ENCODE measurements at regions not wholly inside any gene's neighbourhood (a gene's known extent, or its start where the extent isn't known, plus 50 kb on each side); places are given as distances from the start of the nearest gene placed in this dataset.

GRCh38 chr13:80688593-80688992, 347.7 kb upstream of the SPRY2 start:
- Histone ChIP-seq H2AFZ (ENCODE audit: low read depth, low read length) (no peak overlapping the region), H3K9ac (replicated peaks; ENCODE audit: extremely low read depth, insufficient read depth, low read length) (no peak overlapping the region), H4K20me1 (replicated peaks; ENCODE audit: control insufficient read depth, extremely low read depth, insufficient read depth, low read length) (no peaks in the 10 kb centered on the region), H3K9me1 (replicated peaks; ENCODE audit: control insufficient read depth, extremely low read depth, insufficient read depth, low read length) (no peaks in the 10 kb centered on the region), H3K27me3 (ENCODE audit: control insufficient read depth in 2 of 2, insufficient read depth in 2 of 2, low read length in 2 of 2) (no peaks in the 10 kb centered on the region), H3K79me2 (ENCODE audit: control insufficient read depth, insufficient read depth, low read length) (no peaks in the 10 kb centered on the region), H3K27ac (ENCODE audit: insufficient read depth, low read depth, low read length) (no peak overlapping the region), H3K4me1 (ENCODE audit: control insufficient read depth, extremely low read depth, insufficient read depth, low read length) (no peaks in the 10 kb centered on the region), H3K36me3 (ENCODE audit: control insufficient read depth in 2 of 2, extremely low read depth in 1 of 2, insufficient read depth in 2 of 2, low read length in 2 of 2) (no peaks in the 10 kb centered on the region), H3K9me3 (replicated peaks; ENCODE audit: control insufficient read depth, insufficient read depth, low read length) (no peaks in the 10 kb centered on the region), H3K4me2 (ENCODE audit: insufficient read depth, low read length) (no peak overlapping the region), H3K4me3 (replicated peaks in 1 of 3; ENCODE audit: insufficient read depth in 1 of 3, low read depth in 1 of 3, low read length in 3 of 3) (no peak overlapping the region)
- FAIRE-seq = no peak
- no peak for TF ChIP-seq FOS (IDR thresholded peaks at IDR 0.05; ENCODE audit: borderline replicate concordance, insufficient read depth, low read length)
- TF ChIP-seq POLR2AphosphoS5 (IDR thresholded peaks at IDR 0.05; ENCODE audit: insufficient read depth, low read depth, low read length) = no peak
- no peak for TF ChIP-seq POLR2A (IDR thresholded peaks at IDR 0.05; ENCODE audit: low read depth, low read length)
- TF ChIP-seq JUN (IDR thresholded peaks at IDR 0.05; ENCODE audit: borderline replicate concordance, insufficient read depth, insufficient read length, low read depth) = no peak
- TF ChIP-seq GATA2 (IDR thresholded peaks at IDR 0.05; ENCODE audit: insufficient read depth, insufficient read length, low read depth, low read length) = no peak
- no peak for TF ChIP-seq MAX (IDR thresholded peaks at IDR 0.05; ENCODE audit: insufficient read depth, insufficient read length)
- TF ChIP-seq CTCF (IDR thresholded peaks at IDR 0.05; ENCODE audit: extremely low read depth in 1 of 2, insufficient read depth in 1 of 2, low read depth in 1 of 2, low read length in 2 of 2) = no peak
- no peak for TF ChIP-seq MYC (IDR thresholded peaks at IDR 0.05; ENCODE audit: low read depth, low read length)
- TF ChIP-seq EZH2 (IDR thresholded peaks at IDR 0.05; ENCODE audit: borderline replicate concordance, low read depth, low read length, severe bottlenecking) = no peak
- POLR2A ChIA-PET = no interaction called here
- intact Hi-C loops (cut with micrococcal nuclease) (no loop called here), dilution Hi-C loops (cut with MboI; ENCODE audit: extremely low pct_ligation_motif_present, low sequenced_read_pairs) (no loop called here)
- CTCF ChIA-PET = no interaction called here
- no TSS peak for BruUV-seq (replicated peaks)
- DNase-seq (ENCODE audit: low read depth, low spot score) = no peak

Measured in endothelial cell of umbilical vein (primary cell).